KMS-11 (cell line): ENCODE measurements at regions not wholly inside any gene's neighbourhood (a gene's known extent, or its start where the extent isn't known, plus 50 kb on each side); places are given as distances from the start of the nearest gene placed in this dataset.

ENCODE experiments used
- H2AFZ ChIP-seq: fragments of 200-600 bp; sonication (generic); 2 replicates; pipeline ENCODE4 v1.6.1; 2016; ENCODE audit warnings: antibody characterized with exemption, mixed run types, low read depth
- H3K27ac ChIP-seq: fragments of 200-600 bp; sonication (generic); 2 replicates; pipeline ENCODE4 v1.6.1; 2016; ENCODE audit warnings: mild to moderate bottlenecking, mixed run types
- H3K27me3 ChIP-seq: fragments of 200-600 bp; sonication (generic); 2 replicates; pipeline ENCODE4 v1.6.1; 2017; ENCODE audit warnings: mild to moderate bottlenecking, low read depth, mixed run types, moderate library complexity; ENCODE audit not compliant: insufficient read depth
- H3K36me3 ChIP-seq: fragments of 200-600 bp; sonication (generic); 2 replicates; pipeline ENCODE4 v1.6.1; 2017; ENCODE audit warnings: mild to moderate bottlenecking, mixed run types; ENCODE audit not compliant: insufficient read depth
- H3K4me1 ChIP-seq: fragments of 200-600 bp; sonication (generic); 2 replicates; pipeline ENCODE4 v1.6.1; 2016; ENCODE audit warnings: mild to moderate bottlenecking, low read depth, mixed run types; ENCODE audit not compliant: poor library complexity, severe bottlenecking
- H3K4me2 ChIP-seq: fragments of 200-600 bp; sonication (generic); 2 replicates; pipeline ENCODE4 v1.7.0; 2016; ENCODE audit warnings: mild to moderate bottlenecking, mixed run types
- H3K4me3 ChIP-seq: fragments of 200-600 bp; sonication (generic); IDR thresholded peaks from 2 replicates; pipeline ENCODE4 v1.6.1; 2017; ENCODE audit warnings: low read depth, low read length, mixed read lengths; ENCODE audit not compliant: insufficient read depth
- H3K79me2 ChIP-seq: fragments of 200-600 bp; sonication (generic); 2 replicates; pipeline ENCODE4 v1.6.1; 2016; ENCODE audit warnings: low read depth, mixed run types; ENCODE audit not compliant: insufficient read depth
- H3K9ac ChIP-seq: fragments of 200-600 bp; sonication (generic); 2 replicates; pipeline ENCODE4 v1.6.1; 2016; ENCODE audit warnings: mild to moderate bottlenecking, mixed run types
- H4K20me1 ChIP-seq: fragments of 200-600 bp; sonication (generic); 2 replicates; pipeline ENCODE4 v1.6.1; 2016; ENCODE audit warnings: mild to moderate bottlenecking, mixed run types; ENCODE audit not compliant: insufficient read depth
- TF ChIP-seq, protein P1 (sequence below): fragments of 200-600 bp; sonication (generic); conservative IDR thresholded peaks from 2 replicates; pipeline ENCODE4 v1.6.1; 2017; ENCODE audit warnings: low read depth, mild to moderate bottlenecking, antibody characterized with exemption, low read length, moderate library complexity, mixed read lengths

DNA sequence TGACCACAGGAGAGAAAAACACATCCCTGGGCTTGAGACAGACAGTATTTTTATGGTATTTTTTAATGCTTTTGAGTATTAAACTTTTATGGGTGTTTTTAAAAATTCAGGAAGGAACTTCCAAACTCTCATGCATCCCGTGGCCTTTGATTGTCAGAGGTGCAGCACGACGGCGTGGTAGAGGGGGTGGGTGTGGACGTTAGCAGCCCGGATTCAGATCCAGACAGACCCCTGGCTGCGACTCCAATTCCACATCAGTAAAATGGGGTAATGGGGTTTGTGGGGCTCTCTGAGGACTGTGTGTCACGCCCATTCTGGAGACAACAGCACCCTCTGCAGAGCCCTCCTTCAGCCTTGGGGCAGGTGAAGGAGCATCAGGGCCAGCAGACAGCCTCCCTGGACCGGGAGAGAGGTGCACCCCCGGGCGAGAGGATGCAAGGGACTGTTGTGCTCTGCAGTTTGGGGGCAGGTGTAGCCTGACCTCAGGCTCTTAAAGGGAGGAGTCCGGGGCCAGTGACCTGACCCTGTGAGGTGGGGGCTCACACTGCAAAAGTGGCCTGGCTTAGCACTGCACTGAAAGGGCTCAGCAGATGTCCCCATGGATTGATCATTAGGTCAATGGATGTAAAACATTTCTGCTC lies 1024.3 kb downstream of the TBC1D22A start:
- H4K20me1 ChIP-seq, result no peaks in the 10 kb centered on the region
- H3K4me3 ChIP-seq, result no peak overlapping the region
- H3K27me3 ChIP-seq, result no peaks in the 10 kb centered on the region
- no peaks in the 10 kb centered on the region for H3K36me3 ChIP-seq
- no peaks in the 10 kb centered on the region for H3K4me1 ChIP-seq
- no peak overlapping the region for H3K27ac ChIP-seq
- TF ChIP-seq, protein P1, sequence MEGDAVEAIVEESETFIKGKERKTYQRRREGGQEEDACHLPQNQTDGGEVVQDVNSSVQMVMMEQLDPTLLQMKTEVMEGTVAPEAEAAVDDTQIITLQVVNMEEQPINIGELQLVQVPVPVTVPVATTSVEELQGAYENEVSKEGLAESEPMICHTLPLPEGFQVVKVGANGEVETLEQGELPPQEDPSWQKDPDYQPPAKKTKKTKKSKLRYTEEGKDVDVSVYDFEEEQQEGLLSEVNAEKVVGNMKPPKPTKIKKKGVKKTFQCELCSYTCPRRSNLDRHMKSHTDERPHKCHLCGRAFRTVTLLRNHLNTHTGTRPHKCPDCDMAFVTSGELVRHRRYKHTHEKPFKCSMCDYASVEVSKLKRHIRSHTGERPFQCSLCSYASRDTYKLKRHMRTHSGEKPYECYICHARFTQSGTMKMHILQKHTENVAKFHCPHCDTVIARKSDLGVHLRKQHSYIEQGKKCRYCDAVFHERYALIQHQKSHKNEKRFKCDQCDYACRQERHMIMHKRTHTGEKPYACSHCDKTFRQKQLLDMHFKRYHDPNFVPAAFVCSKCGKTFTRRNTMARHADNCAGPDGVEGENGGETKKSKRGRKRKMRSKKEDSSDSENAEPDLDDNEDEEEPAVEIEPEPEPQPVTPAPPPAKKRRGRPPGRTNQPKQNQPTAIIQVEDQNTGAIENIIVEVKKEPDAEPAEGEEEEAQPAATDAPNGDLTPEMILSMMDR, result no peak
- H3K9ac ChIP-seq, result no peak overlapping the region
- no peaks in the 10 kb centered on the region for H3K79me2 ChIP-seq
- H3K4me2 ChIP-seq, result no peak overlapping the region
- H2AFZ ChIP-seq, result no peak overlapping the region

DNA sequence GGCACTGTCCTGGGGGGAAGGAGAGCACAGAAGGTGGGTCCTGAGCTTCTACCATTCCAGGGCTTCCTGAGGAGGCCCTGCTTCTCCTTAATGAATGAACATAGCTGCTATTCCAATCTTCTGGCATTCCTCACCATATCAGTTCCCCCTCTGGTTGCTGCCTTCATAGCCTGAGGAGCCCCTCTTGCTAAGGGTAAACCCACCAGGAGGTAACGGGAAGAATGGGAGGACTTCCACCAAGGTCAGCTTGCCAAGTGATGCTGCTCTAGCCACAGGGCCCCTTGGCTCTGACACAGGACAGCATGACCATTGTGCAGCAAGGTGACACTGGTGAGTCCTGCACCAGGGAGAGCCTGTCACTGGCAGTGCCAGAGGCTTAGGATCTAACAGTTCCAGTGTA lies 1022.5 kb downstream of the TBC1D22A start:
- H2AFZ ChIP-seq, result no peak overlapping the region
- no peaks in the 10 kb centered on the region for H3K79me2 ChIP-seq
- no peaks in the 10 kb centered on the region for H3K4me1 ChIP-seq
- no peak overlapping the region for H3K27ac ChIP-seq
- no peaks in the 10 kb centered on the region for H3K27me3 ChIP-seq
- no peaks in the 10 kb centered on the region for H3K36me3 ChIP-seq
- TF ChIP-seq, protein P1, result no peak
- H3K9ac ChIP-seq, result no peak overlapping the region
- no peaks in the 10 kb centered on the region for H4K20me1 ChIP-seq
- H3K4me2 ChIP-seq, result no peak overlapping the region
- H3K4me3 ChIP-seq, result no peak overlapping the region

DNA sequence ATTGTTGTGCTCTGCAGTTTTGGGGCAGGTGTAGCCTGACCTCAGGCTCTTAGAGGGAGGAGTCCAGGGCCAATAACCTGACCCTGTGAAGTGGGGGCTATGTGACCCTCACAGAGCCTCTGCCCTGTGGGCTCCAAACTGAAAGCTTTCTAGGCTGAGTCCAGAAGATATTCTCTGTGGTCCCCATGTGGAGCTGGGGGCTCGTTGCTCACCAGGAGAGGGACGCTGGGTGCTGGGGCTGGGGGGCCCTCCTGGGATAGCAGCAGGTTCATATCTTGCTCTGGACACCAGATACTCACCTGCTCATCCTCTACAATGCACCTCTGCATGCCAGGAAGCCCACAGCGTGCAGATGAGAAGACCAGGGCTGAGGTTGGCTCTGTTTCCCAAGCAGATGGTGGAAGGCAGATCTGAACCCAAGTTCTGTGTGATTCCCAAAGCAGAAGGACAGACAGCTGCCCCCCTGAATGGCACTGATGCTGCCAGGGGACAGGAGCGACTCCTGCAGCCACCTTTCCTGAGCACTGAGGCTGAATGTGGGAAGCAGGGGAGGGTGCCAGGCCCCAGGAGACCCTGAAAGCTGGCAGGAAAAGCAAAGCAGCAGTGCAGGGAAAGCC lies 1022.0 kb downstream of the TBC1D22A start:
- no peaks in the 10 kb centered on the region for H3K27me3 ChIP-seq
- H3K36me3 ChIP-seq, result no peaks in the 10 kb centered on the region
- H2AFZ ChIP-seq, result no peak overlapping the region
- no peak overlapping the region for H3K9ac ChIP-seq
- TF ChIP-seq, protein P1, result no peak
- H4K20me1 ChIP-seq, result no peaks in the 10 kb centered on the region
- no peak overlapping the region for H3K4me2 ChIP-seq
- H3K27ac ChIP-seq, result no peak overlapping the region
- no peak overlapping the region for H3K4me3 ChIP-seq
- no peaks in the 10 kb centered on the region for H3K79me2 ChIP-seq
- no peaks in the 10 kb centered on the region for H3K4me1 ChIP-seq

DNA sequence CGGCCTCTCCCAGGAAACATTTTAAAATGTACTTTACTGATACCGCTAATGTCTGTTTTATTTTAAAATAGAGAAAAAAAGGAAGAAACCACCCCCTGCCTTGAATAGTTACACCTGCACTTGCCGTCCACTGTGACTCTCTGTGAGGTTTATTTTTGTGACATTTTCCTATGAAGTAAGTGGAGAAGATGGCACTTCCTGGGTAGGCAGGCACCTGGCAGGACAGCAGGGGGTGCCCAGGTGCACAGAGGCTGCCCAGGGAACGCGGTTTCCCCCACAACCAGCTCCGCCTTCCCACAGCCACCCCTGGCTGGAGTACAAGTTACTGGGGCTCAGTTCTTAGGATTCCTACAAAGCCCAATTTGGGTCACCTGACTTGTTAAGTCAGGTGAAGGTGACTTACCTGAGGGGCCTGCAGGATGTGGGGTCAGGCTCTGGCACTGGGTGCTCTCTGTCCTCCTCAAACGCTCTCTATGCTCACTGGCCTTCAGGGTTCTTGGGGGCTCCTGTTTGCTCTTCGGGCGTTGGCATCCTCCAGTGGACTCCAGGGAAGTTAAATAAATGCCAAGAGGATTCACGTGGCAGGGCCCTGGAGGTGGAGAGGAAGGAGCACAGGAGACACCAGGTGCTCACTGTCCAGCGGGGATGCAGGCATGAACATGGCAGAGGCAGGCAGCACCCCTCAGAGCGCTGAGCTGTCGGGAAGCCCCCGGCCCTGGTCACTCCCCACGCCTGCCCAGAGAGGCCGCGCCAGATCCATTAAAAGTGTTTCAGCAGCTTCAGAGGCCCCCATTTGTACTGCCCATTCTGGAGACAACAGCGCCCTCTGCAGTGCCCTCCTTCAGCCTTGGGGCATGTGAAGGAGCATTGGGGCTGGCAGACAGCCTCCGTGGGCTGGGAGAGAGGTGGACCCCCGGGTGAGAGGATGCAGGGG lies 1021.2 kb downstream of the TBC1D22A start:
- Histone ChIP-seq H3K9ac (no peak overlapping the region), H3K4me1 (no peaks in the 10 kb centered on the region), H3K79me2 (no peaks in the 10 kb centered on the region), H2AFZ (no peak overlapping the region), H3K36me3 (no peaks in the 10 kb centered on the region), H3K27ac (no peak overlapping the region), H3K27me3 (no peaks in the 10 kb centered on the region), H3K4me3 (no peak overlapping the region), H3K4me2 (no peak overlapping the region), H4K20me1 (no peaks in the 10 kb centered on the region)
- TF ChIP-seq, protein P1, result no peak
